Inflammatory macrophage treated with lipopolysaccharide for 4 hours (primary cell): ENCODE measurements at regions not wholly inside any gene's neighbourhood (a gene's known extent, or its start where the extent isn't known, plus 50 kb on each side); places are given as distances from the start of the nearest gene placed in this dataset.

Experiments
- DNase-seq: peaks from one replicate; pipeline ENCODE4 v3.0.0-alpha.2; 2020

GRCh38 chr6:29999416-29999815, 57.1 kb downstream of the HLA-A start:
- no peak for DNase-seq

- DNase-seq: no peak
Measured at GRCh38 chr6:30000156-30000791, 57.9 kb downstream of the HLA-A start.

- no peak for DNase-seq
Measured at GRCh38 chr6:30002871-30003270, 58.2 kb upstream of the POLR1H start.

- peak; percentile 11 for DNase-seq
Measured at GRCh38 chr6:30005482-30005881, 55.6 kb upstream of the POLR1H start.

- peak; percentile 70 for DNase-seq
Measured at GRCh38 chr6:30006170-30007131, 54.6 kb upstream of the POLR1H start.

GRCh38 chr6:30007132-30007764, 53.8 kb upstream of the POLR1H start:
- DNase-seq: no peak

- no peak for DNase-seq
Measured at GRCh38 chr6:30009113-30009512, 52.0 kb upstream of the POLR1H start.
